Adrenal gland (tissue), 9 donors: ENCODE measurements at regions not wholly inside any gene's neighbourhood (a gene's known extent, or its start where the extent isn't known, plus 50 kb on each side); places are given as distances from the start of the nearest gene placed in this dataset.

Source experiments
- DNase-seq, 7 donors: peaks; one replicate each; pipeline ENCODE4 v3.0.0-alpha.2; 2019 to 2020
- H3K27ac ChIP-seq, 5 donors: fragments of 200-600 bp; sonication (generic) in 4 of 5; 1 replicate in 3 of 5; 2 replicates in 2 of 5; pipeline versions ENCODE4 v1.5.1 to v1.8.0; 2016 to 2020; ENCODE audit warnings: mild to moderate bottlenecking in 1 of 5
- H3K27me3 ChIP-seq: fragments of 200-600 bp; 2 replicates; pipeline ENCODE4 v1.8.0; 2021
- H3K36me3 ChIP-seq, 2 donors: fragments of 200-600 bp; replicated peaks in 1 of 2; 1 replicate in 1 of 2; 2 replicates in 1 of 2; pipeline versions ENCODE4 v1.5.1 to v1.8.0; 2018 to 2022
- H3K4me1 ChIP-seq, 2 donors: fragments of 200-600 bp; replicated peaks in 1 of 2; 1 replicate in 1 of 2; 2 replicates in 1 of 2; pipeline versions ENCODE4 v1.5.1 to v1.8.0; 2018 to 2021
- H3K4me3 ChIP-seq, 4 donors: fragments of 200-600 bp; sonication (generic) in 3 of 4; one replicate each; pipeline ENCODE4 v1.5.1; 2016 to 2018
- H3K9me3 ChIP-seq, 3 donors: fragments of 200-600 bp; sonication (generic) in 1 of 3; replicated peaks in 1 of 3; 1 replicate in 2 of 3; 2 replicates in 1 of 3; pipeline versions ENCODE4 v1.5.1 to v1.8.0; 2016 to 2021
- POLR2A ChIP-seq, 2 donors: fragments of 450-650 bp; IDR thresholded peaks; one replicate each; pipeline ENCODE4 v1.6.1; 2017; ENCODE audit warnings: antibody characterized with exemption in 2 of 2, mild to moderate bottlenecking in 2 of 2, moderate library complexity in 1 of 2
- WGBS, 4 donors: extraction: QIAGEN DNeasy Blood & Tissue Kit in 2 of 4; methylation state at CpG; one replicate each; pipeline versions ENCODE4 v1.1.5 to v1.1.7; 2013 to 2017; 5-methylcytosine and 5-hydroxymethylcytosine counted together
- intact Hi-C, 2 donors: fragments of 100-400 bp; cut with DNase I; formaldehyde crosslinking; loops; one replicate each; pipeline versions ENCODE4 v1.14.1 to v1.15.0; 2022 to 2023
- TF ChIP-seq, protein P1 (sequence below), 6 experiments: fragments of 450-650 bp in 4 of 6; fragments of 200-600 bp in 2 of 6; sonication (generic) in 1 of 6; IDR thresholded peaks; 1 replicate in 5 of 6; 2 replicates in 1 of 6; pipeline versions ENCODE4 v1.5.1 to v1.8.0; 2016 to 2021; ENCODE audit warnings: antibody characterized with exemption in 6 of 6, mild to moderate bottlenecking in 2 of 6, moderate library complexity in 1 of 6
- donor health status: healthy with polysubstance abuse.
- donor health status: Bipolar disorder and iron deficiency.
- donor health status: DM: yes; HTN: yes; CAD: no.
- donor health status: DM: no; HTN: no; CAD: no.
- donor health status: DM: no; HTN: no; CAD: no.

DNA sequence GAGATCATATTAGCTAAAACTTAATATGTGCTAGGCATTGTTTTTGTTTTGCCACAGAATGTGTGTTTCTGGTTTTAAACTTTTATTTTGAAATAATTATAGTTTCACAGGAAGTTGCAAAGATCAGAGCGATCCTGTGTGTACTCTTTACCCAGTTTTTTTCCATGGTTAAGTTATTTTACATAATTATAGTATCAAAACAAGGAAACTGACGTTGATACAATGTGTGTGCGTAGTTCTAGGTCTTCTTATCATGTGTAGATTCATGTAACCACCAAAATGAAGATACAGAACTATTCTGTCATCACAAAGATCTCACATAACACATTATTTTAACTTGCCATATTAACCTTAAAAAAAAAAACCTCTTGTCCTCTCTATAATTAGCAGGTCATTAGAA is 69.2 kb downstream of the BLTP1 start:
- TF ChIP-seq POLR2A (IDR thresholded peaks at IDR 0.05) = no peak
- TF ChIP-seq, protein P1, sequence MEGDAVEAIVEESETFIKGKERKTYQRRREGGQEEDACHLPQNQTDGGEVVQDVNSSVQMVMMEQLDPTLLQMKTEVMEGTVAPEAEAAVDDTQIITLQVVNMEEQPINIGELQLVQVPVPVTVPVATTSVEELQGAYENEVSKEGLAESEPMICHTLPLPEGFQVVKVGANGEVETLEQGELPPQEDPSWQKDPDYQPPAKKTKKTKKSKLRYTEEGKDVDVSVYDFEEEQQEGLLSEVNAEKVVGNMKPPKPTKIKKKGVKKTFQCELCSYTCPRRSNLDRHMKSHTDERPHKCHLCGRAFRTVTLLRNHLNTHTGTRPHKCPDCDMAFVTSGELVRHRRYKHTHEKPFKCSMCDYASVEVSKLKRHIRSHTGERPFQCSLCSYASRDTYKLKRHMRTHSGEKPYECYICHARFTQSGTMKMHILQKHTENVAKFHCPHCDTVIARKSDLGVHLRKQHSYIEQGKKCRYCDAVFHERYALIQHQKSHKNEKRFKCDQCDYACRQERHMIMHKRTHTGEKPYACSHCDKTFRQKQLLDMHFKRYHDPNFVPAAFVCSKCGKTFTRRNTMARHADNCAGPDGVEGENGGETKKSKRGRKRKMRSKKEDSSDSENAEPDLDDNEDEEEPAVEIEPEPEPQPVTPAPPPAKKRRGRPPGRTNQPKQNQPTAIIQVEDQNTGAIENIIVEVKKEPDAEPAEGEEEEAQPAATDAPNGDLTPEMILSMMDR (IDR thresholded peaks at IDR 0.05) = no peak
- H3K4me3 ChIP-seq = no peak overlapping the region
- no peak overlapping the region for H3K27ac ChIP-seq
- intact Hi-C loops = no loop called here
- DNase-seq = no peak
- no peaks in the 10 kb centered on the region for H3K4me1 ChIP-seq
- no peaks in the 10 kb centered on the region for H3K27me3 ChIP-seq
- 57 to 76% (median 67%) methylated on average over 3 of the region's 3 CpGs for WGBS, 4 donors
- peaks cover 0 to 6% of the 10 kb centered on the region in 2 donors for H3K36me3 ChIP-seq
- no peaks in the 10 kb centered on the region for H3K9me3 ChIP-seq

DNA sequence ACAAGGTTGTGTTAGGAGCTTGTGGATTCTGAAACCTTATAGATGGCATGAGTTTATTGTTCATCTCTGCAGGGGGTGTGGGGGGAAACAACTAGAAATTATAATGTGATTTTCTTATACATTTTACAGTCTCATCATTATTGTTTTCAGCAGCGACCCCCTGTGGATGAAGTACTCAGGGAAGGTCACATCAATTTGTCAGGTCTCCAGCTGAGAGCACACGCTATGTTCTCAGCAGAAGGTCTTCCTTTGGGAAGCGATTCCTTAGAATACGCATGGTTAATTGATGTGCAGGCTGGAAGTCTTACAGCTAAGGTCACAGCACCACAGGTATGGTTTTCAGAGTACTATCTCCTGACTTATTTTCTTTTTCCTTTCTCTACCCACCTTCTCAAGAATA is 72.2 kb downstream of the BLTP1 start:
- 73 to 83% (median 77%) methylated on average over 4 of the region's 4 CpGs for WGBS, 4 donors
- H3K27me3 ChIP-seq = no peaks in the 10 kb centered on the region
- no peaks in the 10 kb centered on the region for H3K4me1 ChIP-seq
- DNase-seq = peak in 1 of 7 donors; percentile 12
- intact Hi-C loops = no loop called here
- H3K9me3 ChIP-seq = no peaks in the 10 kb centered on the region
- no peak overlapping the region for H3K27ac ChIP-seq
- H3K36me3 ChIP-seq = peaks cover 0 to 13% of the 10 kb centered on the region in 2 donors
- no peak overlapping the region for H3K4me3 ChIP-seq
- no peak for TF ChIP-seq POLR2A (IDR thresholded peaks at IDR 0.05)
- TF ChIP-seq, protein P1 (IDR thresholded peaks at IDR 0.05) = no peak

DNA sequence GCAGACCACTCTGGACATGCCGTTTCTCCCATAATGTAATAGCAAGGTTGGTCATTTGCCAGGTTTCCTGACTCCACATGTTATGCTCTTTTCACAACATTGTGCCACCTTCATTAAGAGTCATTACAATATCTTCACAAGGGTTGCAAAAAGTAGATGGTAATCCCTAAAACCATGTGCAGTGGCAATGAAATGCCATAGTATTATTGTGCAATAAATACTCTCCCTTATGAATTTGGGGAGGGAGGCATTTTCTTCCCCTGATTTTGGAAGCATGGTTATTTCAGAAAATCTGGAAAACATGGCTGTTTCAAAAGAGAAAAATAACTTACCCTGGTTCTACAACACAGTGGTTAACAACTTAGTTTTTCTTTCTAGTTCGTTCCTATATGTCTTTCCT is 75.1 kb downstream of the BLTP1 start:
- Histone ChIP-seq H3K27ac (no peak overlapping the region), H3K4me3 (no peak overlapping the region), H3K27me3 (no peaks in the 10 kb centered on the region), H3K36me3 (peaks cover 0 to 13% of the 10 kb centered on the region in 2 donors), H3K9me3 (no peaks in the 10 kb centered on the region), H3K4me1 (no peaks in the 10 kb centered on the region)
- intact Hi-C loops = no loop called here
- 88 to 94% (median 93%) methylated on average over 2 of the region's 2 CpGs for WGBS, 4 donors
- TF ChIP-seq, protein P1 (IDR thresholded peaks at IDR 0.05) = no peak
- no peak for TF ChIP-seq POLR2A (IDR thresholded peaks at IDR 0.05)
- no peak for DNase-seq

DNA sequence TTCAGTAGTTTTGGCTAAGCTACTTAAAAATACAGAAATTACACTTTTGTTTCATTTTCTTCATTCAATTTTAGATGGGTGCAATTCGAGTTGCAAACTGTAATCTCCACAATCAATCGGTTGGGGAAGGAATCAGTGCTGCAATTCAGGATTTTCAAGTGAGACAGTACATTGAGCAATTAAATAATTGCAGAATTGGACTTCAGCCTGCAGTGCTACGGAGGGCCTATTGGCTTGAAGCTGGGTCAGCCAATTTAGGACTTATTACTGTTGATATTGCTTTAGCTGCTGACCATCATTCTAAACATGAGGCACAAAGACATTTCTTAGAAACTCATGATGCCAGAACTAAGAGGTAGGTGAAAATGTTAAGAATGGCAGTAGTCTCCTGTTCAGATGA is 77.7 kb downstream of the BLTP1 start:
- no peaks in the 10 kb centered on the region for H3K9me3 ChIP-seq
- intact Hi-C loops = no loop called here
- H3K4me1 ChIP-seq = no peaks in the 10 kb centered on the region
- no peak for DNase-seq
- no peak overlapping the region for H3K27ac ChIP-seq
- TF ChIP-seq, protein P1 (IDR thresholded peaks at IDR 0.05) = no peak
- TF ChIP-seq POLR2A (IDR thresholded peaks at IDR 0.05) = no peak
- peaks cover 0 to 13% of the 10 kb centered on the region in 2 donors for H3K36me3 ChIP-seq
- 80 to 97% (median 91%) methylated on average over 3 of the region's 3 CpGs for WGBS, 4 donors
- no peaks in the 10 kb centered on the region for H3K27me3 ChIP-seq
- no peak overlapping the region for H3K4me3 ChIP-seq
